HUES64 (cell line): ENCODE measurements at regions not wholly inside any gene's neighbourhood (a gene's known extent, or its start where the extent isn't known, plus 50 kb on each side); places are given as distances from the start of the nearest gene placed in this dataset.

Experiments
- H3K27ac ChIP-seq: 2 replicates; pipeline ENCODE4 v1.7.0; 2013; ENCODE audit warnings: low read depth, low read length, inconsistent platforms
- H3K27me3 ChIP-seq: 2 replicates; pipeline ENCODE4 v1.6.1; 2013; ENCODE audit warnings: mild to moderate bottlenecking, low read length; ENCODE audit not compliant: insufficient read depth
- H3K36me3 ChIP-seq: 2 replicates; pipeline ENCODE4 v1.6.1; 2013; ENCODE audit warnings: mild to moderate bottlenecking, low read length; ENCODE audit not compliant: insufficient read depth
- H3K4me1 ChIP-seq: 2 replicates; pipeline ENCODE4 v1.6.1; 2013; ENCODE audit warnings: mild to moderate bottlenecking, low read length, moderate library complexity; ENCODE audit not compliant: insufficient read depth
- H3K4me3 ChIP-seq: 2 replicates; pipeline ENCODE4 v1.5.1; 2013; ENCODE audit warnings: mild to moderate bottlenecking, low read length, moderate library complexity
- H3K9ac ChIP-seq: 2 replicates; pipeline ENCODE4 v1.6.1; 2013; ENCODE audit warnings: mild to moderate bottlenecking, low read depth, low read length
- H3K9me3 ChIP-seq: 2 replicates; pipeline ENCODE4 v1.6.1; 2013; ENCODE audit warnings: low read depth, low read length; ENCODE audit not compliant: insufficient read depth
- WGBS: fragments of 150-250, 120-280 bp; methylation state at CpG from one replicate; pipeline ENCODE4 v1.1.7; 2013; ENCODE audit warnings: missing lambda C conversion rate; 5-methylcytosine and 5-hydroxymethylcytosine counted together

DNA sequence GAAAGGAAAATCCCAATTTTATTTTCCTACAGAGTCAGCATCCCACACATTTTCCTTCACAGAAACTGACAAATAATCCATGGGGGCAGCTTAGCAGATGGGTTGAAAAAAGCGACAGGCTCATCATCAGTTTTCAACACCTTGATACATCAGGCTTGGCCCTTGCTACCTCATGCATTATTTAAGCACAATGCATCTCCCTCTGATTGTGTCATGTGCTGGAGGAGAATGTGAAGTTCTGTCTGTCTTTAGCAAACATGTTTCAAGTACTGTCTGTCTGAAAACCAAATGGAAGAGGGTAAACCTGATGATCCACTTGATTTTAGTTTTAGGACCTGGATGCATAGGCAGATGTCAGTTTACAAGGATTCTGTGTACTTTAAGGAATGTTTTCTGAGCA lies 128.6 kb upstream of the ADAMTS9 start:
- Histone ChIP-seq H3K9ac (no peak overlapping the region), H3K27ac (no peak overlapping the region), H3K9me3 (no peaks in the 10 kb centered on the region), H3K4me1 (no peaks in the 10 kb centered on the region), H3K36me3 (no peaks in the 10 kb centered on the region), H3K27me3 (no peaks in the 10 kb centered on the region), H3K4me3 (no peak overlapping the region)
- 97% methylated on average over 1 of the region's 1 CpG for WGBS

- H3K4me3 ChIP-seq, result no peak overlapping the region
- no peaks in the 10 kb centered on the region for H3K27me3 ChIP-seq
- no peak overlapping the region for H3K9ac ChIP-seq
- H3K36me3 ChIP-seq, result no peaks in the 10 kb centered on the region
- 86% methylated on average over 4 of the region's 4 CpGs for WGBS
- no peak overlapping the region for H3K27ac ChIP-seq
- H3K4me1 ChIP-seq, result no peaks in the 10 kb centered on the region
- H3K9me3 ChIP-seq, result no peaks in the 10 kb centered on the region
Observed at GRCh38 chr3:64815789-64816188, 128.0 kb upstream of the ADAMTS9 start.

GRCh38 chr3:64815195-64815631 lies 127.4 kb upstream of the ADAMTS9 start:
- Histone ChIP-seq H3K27me3 (no peaks in the 10 kb centered on the region), H3K27ac (no peak overlapping the region), H3K4me1 (no peaks in the 10 kb centered on the region), H3K9ac (no peak overlapping the region), H3K4me3 (no peak overlapping the region), H3K36me3 (no peaks in the 10 kb centered on the region), H3K9me3 (no peaks in the 10 kb centered on the region)
- 92% methylated on average over 3 of the region's 3 CpGs for WGBS

GRCh38 chr3:64814351-64814750 lies 126.6 kb upstream of the ADAMTS9 start:
- Histone ChIP-seq H3K4me3 (no peak overlapping the region), H3K9me3 (no peaks in the 10 kb centered on the region), H3K27ac (no peak overlapping the region), H3K27me3 (no peaks in the 10 kb centered on the region), H3K9ac (no peak overlapping the region), H3K4me1 (no peaks in the 10 kb centered on the region), H3K36me3 (no peaks in the 10 kb centered on the region)
- WGBS, result 98% methylated on average over 2 of the region's 2 CpGs

- Histone ChIP-seq H3K27ac (no peak overlapping the region), H3K36me3 (no peaks in the 10 kb centered on the region), H3K4me1 (no peaks in the 10 kb centered on the region), H3K9me3 (no peaks in the 10 kb centered on the region), H3K9ac (no peak overlapping the region), H3K4me3 (no peak overlapping the region), H3K27me3 (no peaks in the 10 kb centered on the region)
- WGBS, result 87% methylated on average over 3 of the region's 3 CpGs
Observed at GRCh38 chr3:64813326-64813725, 125.5 kb upstream of the ADAMTS9 start.

DNA sequence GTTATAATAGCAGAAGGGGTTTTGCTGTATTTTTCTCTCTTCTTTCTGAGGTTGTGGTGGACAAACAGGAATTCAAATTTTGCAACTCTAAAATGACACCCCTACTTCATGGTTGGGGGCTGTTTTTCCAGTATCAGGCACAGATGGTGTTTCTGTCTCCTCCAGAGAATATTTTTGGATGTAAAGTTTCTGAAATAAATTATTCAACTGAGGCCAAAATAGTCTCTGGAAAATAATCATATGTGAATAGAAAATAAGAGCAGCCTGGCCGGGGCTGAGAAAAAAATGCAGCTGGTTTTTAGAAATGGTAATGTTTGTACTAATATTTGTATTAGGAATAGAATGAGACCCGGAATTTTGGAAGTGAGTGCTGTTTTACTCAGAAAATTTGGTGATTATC lies 121.3 kb upstream of the ADAMTS9 start:
- no peaks in the 10 kb centered on the region for H3K9me3 ChIP-seq
- no peaks in the 10 kb centered on the region for H3K4me1 ChIP-seq
- no peak overlapping the region for H3K4me3 ChIP-seq
- no peak overlapping the region for H3K27ac ChIP-seq
- WGBS, result 93% methylated on average over 2 of the region's 2 CpGs
- H3K9ac ChIP-seq, result no peak overlapping the region
- no peaks in the 10 kb centered on the region for H3K27me3 ChIP-seq
- no peaks in the 10 kb centered on the region for H3K36me3 ChIP-seq

GRCh38 chr3:64808061-64808460 lies 120.3 kb upstream of the ADAMTS9 start:
- Histone ChIP-seq H3K9ac (no peak overlapping the region), H3K4me1 (peaks cover 3% of the 10 kb centered on the region; the same call in 1 of the 2 replicates), H3K4me3 (no peak overlapping the region), H3K36me3 (no peaks in the 10 kb centered on the region), H3K27ac (no peak overlapping the region), H3K27me3 (no peaks in the 10 kb centered on the region), H3K9me3 (no peaks in the 10 kb centered on the region)

- H3K27ac ChIP-seq, result no peak overlapping the region
- H3K27me3 ChIP-seq, result no peaks in the 10 kb centered on the region
- H3K9ac ChIP-seq, result no peak overlapping the region
- WGBS, result 92% methylated on average over 6 of the region's 6 CpGs
- H3K4me1 ChIP-seq, result peaks cover 3% of the 10 kb centered on the region; the same call in 1 of the 2 replicates
- no peaks in the 10 kb centered on the region for H3K36me3 ChIP-seq
- H3K9me3 ChIP-seq, result no peaks in the 10 kb centered on the region
- H3K4me3 ChIP-seq, result no peak overlapping the region
Observed at GRCh38 chr3:64806668-64807605, 119.1 kb upstream of the ADAMTS9 start.

DNA sequence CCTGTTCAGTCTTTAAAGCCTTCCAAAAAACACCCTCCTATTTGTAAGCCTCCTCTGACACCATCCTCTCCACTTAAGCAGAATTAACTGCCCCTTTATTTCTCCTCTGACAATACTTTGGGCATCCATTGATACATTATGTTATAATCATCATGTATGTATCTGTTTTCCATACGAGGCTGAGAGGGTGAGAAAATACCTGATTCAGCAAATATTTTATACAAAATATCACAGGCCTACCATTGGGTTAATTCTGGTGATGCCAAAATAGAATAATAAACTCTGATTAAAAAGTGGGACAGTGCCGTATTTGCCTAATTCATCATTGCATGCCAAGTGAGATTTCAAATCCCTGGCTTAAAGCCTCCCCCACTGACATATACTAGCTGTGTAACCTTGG lies 118.2 kb upstream of the ADAMTS9 start:
- Histone ChIP-seq H3K9me3 (no peaks in the 10 kb centered on the region), H3K27ac (no peak overlapping the region), H3K9ac (no peak overlapping the region), H3K4me3 (no peak overlapping the region), H3K4me1 (peaks cover 3% of the 10 kb centered on the region; the same call in 1 of the 2 replicates), H3K27me3 (no peaks in the 10 kb centered on the region), H3K36me3 (no peaks in the 10 kb centered on the region)
- 93% methylated on average over 1 of the region's 2 CpGs for WGBS

GRCh38 chr3:64805248-64805647 lies 117.4 kb upstream of the ADAMTS9 start:
- Histone ChIP-seq H3K27me3 (no peaks in the 10 kb centered on the region), H3K9ac (no peak overlapping the region), H3K27ac (no peak overlapping the region), H3K4me3 (no peak overlapping the region), H3K36me3 (no peaks in the 10 kb centered on the region), H3K4me1 (peaks cover 3% of the 10 kb centered on the region; the same call in 1 of the 2 replicates), H3K9me3 (no peaks in the 10 kb centered on the region)
- 87% methylated on average over 2 of the region's 2 CpGs for WGBS

GRCh38 chr3:64803469-64803868 lies 115.7 kb upstream of the ADAMTS9 start:
- Histone ChIP-seq H3K36me3 (no peaks in the 10 kb centered on the region), H3K4me1 (peaks cover 3% of the 10 kb centered on the region; the same call in 1 of the 2 replicates), H3K9ac (no peak overlapping the region), H3K9me3 (no peaks in the 10 kb centered on the region), H3K27me3 (no peaks in the 10 kb centered on the region), H3K4me3 (no peak overlapping the region), H3K27ac (no peak overlapping the region)
- WGBS, result 92% methylated on average over 9 of the region's 9 CpGs
